ENCODE measurements at regions not wholly inside any gene's neighbourhood (a gene's known extent, or its start where the extent isn't known, plus 50 kb on each side); places are given as distances from the start of the nearest gene placed in this dataset.

- TF ChIP-seq CTCF (IDR thresholded peaks at IDR 0.05) (no peak), POLR2A (IDR thresholded peaks at IDR 0.05) (no peak)
Measured at GRCh38 chr10:30538086-30538485, 91.5 kb downstream of the LYZL2 start.

All from esophagus squamous epithelium (tissue), 4 donors.